ENCODE measurements at regions not wholly inside any gene's neighbourhood (a gene's known extent, or its start where the extent isn't known, plus 50 kb on each side); places are given as distances from the start of the nearest gene placed in this dataset.

DNA sequence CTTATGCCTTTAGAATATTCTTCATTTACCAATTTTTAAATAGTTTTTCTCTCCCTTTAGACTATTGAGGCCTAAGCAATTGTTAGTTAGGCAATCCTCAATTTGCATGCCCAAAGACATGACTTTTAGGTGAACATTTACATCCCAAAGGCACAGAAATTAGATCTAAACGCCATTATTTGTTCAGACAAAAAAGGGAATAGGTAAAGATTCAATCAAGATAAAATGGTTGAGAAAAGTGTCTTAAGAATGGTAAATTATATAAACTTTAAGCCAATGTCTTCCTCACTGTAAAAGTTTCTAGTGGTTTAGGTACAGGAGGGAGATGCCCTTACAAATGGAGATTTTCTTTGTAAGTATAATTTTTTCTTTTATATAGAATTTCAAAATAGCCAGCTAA, 50.2 kb upstream of the MME start:
- intact Hi-C loops (cut with DNase I) = no loop called here

GRCh38 chr3:155026999-155027591, 53.0 kb upstream of the MME start:
- DNase-seq = no peak
- intact Hi-C loops (cut with DNase I) = no loop called here

More for the DNA sequence above, 50.2 kb upstream of the MME start:
- DNase-seq = no peak

GRCh38 chr3:155024006-155024638, 56.0 kb upstream of the MME start:
- DNase-seq = no peak
- intact Hi-C loops (cut with DNase I) = no loop called here

- intact Hi-C loops (cut with DNase I) = no loop called here
These were observed 57.2 kb upstream of the MME start for GRCh38 chr3:155022896-155023295.

DNA sequence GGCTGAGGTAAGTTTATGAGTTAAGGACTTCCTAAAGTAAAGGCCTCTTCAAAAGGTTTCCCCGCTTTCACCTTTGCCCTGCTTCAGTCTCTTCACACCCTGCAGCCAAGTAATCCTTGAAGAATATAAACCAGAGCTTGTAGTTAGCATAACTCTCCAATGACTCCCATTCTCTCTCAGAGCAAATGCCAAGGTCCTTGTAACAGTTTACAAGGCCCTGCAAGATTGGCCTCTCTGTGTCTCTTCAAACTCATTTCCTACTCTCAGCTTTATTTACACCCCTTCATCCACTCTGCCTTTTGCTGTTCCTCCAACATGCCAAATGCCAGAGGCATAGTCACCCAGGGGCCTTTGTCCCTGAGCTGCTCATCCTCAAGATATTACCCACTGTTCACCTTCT, 60.5 kb upstream of the MME start:
- DNase-seq = no peak
- intact Hi-C loops (cut with DNase I) = no loop called here

More at GRCh38 chr3:155022896-155023295, 57.2 kb upstream of the MME start:
- DNase-seq = no peak

DNA sequence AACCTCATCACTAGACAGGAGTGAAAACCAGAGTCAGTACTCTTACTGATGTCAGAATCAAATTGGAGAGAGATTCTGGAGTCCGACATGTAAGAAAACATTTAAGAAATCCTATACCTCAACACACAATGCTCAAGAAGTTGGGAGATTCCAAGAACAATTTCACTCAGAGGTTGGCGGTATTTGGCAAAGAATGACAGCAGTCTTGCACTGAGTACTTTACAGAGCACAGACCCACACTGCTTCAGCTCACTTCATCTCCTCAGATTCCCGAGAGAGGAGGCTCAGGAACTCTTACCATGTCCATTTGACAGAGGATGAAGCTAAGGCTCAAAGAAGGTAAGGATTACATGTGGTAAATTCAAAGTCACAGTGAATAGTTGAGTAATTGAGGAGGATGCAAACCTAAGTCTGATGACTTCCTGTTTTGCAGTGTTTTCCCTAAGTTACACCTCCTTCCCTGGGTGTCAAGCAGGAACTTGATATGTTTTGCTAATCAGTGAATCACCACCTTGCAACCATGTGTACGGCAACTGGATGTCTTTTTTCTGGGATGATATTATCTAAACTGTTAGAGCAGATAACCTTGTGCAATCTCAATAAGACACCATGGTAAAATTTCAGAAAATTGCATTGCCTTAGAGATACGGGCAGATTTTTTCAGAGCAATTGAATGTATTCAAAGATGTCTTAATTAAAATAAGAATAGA, 61.3 kb upstream of the MME start:
- intact Hi-C loops (cut with DNase I) = no loop called here
- no peak for DNase-seq

- intact Hi-C loops (cut with DNase I) = no loop called here
- DNase-seq = no peak
These were observed 64.2 kb upstream of the MME start for GRCh38 chr3:155015776-155016436.

GRCh38 chr3:155014953-155015352, 65.2 kb upstream of the MME start:
- intact Hi-C loops (cut with DNase I) = no loop called here
- DNase-seq = no peak

- no peak for DNase-seq
- intact Hi-C loops (cut with DNase I) = no loop called here
These were observed 66.7 kb upstream of the MME start for GRCh38 chr3:155013427-155013826.

DNA sequence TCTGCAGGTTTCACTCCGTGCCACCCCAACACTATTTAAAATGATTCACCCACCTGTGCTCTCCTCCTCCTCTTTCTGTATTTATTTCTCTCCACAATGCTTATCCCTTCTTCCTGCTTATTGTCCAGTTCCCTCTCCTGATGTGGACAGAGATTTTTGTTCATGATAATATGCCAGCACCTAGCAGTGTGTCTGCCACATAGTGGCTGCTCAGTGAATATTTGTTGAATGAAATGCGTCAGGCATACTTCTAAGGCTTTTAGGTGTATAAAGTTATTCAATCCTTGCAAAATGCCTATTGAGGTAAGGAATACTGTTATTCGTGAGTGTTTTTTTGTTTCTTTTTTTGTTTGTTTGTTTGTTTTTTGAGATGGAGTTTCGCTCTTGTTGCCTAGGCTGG, 67.5 kb upstream of the MME start:
- intact Hi-C loops (cut with DNase I) = no loop called here
- no peak for DNase-seq

DNA sequence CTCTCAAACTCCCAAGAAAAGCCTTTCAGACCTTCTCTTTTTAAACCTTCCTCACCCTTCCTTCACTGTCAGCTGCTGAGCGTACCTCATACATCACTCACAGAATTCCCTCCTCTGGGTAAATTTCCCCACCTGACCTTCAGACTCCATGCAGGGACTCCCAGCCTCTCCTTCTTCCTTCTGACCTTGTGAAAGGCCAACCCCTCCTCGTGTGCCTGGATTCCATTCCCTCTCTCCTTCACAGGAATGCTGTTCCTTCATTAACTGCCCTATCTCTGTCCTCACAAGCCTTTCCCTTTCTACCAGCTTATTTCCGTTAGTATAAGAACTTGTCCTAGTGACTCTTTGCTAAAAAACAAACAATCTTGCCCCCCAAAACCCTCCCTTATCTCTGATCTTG, 69.7 kb upstream of the MME start:
- no peak for DNase-seq
- intact Hi-C loops (cut with DNase I) = no loop called here

DNA sequence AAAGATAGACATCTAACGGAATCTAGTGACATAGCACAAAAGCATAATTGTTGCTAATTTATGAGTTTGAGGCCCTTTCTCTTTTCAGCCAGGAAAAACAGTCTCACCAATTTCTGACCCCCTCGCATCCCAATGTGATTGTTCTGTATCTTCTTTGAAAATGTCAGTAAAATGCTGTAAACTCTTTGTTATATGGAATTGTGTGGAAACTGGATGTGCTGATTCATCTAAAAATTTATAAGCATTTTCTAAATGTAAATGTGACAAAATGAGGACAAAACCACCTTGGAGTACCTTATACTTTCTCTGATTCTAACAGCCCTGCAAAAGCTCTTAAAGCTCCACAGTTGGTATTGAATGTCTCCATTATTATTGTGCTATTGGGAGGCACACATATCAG, 70.9 kb upstream of the MME start:
- intact Hi-C loops (cut with DNase I) = no loop called here
- DNase-seq = no peak

DNA sequence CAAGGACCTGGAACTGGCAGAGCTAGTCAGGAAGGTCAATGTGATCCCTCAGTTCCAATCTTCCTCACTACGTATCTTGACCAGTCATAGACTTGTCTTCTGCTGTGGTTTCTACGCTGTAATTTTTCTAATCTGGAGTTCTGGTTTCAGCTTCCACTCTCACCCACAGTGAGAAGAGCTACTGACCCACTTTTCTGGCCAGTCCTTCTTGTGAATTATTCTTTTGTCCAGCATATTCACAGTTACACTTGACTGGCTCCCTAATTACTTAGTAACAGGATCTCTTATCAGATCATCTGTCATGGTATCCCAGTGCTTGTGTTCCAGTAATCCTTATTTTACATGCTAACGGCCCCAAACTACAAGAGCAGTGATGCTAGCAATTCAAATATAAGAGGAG, 72.4 kb upstream of the MME start:
- intact Hi-C loops (cut with DNase I) = no loop called here
- no peak for DNase-seq

GRCh38 chr3:155001289-155002010, 78.7 kb upstream of the MME start:
- no peak for DNase-seq
- intact Hi-C loops (cut with DNase I) = no loop called here

DNA sequence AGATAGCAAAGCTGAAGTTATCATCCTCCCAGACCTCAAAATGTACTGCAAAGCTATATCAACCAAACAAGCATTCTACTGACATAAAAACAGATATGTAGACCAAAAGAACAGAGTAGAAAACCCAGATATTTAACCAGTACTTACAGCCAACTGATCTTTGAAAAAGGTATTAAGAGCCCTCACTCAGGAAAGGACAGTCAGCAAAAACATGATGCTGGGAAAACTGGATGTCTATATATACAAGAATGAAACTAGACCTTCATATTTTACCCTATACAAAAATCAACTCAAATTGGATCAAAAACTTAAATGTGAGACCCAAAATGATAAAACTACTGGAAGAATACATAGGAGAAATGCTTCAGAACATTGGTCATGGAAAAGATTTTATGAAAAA, 87.5 kb upstream of the MME start:
- intact Hi-C loops (cut with DNase I) = no loop called here

GRCh38 chr3:154990543-154990942, 89.6 kb upstream of the MME start:
- DNase-seq = no peak
- intact Hi-C loops (cut with DNase I) = no loop called here

More for the DNA sequence above, 87.5 kb upstream of the MME start:
- no peak for DNase-seq

GRCh38 chr3:154987846-154988245, 92.3 kb upstream of the MME start:
- intact Hi-C loops (cut with DNase I) = no loop called here

GRCh38 chr3:154981664-154982063, 98.5 kb upstream of the MME start:
- no peak for DNase-seq
- intact Hi-C loops (cut with DNase I) = no loop called here

More at GRCh38 chr3:154987846-154988245, 92.3 kb upstream of the MME start:
- DNase-seq = no peak

GRCh38 chr3:154981201-154981600, 98.9 kb upstream of the MME start:
- intact Hi-C loops (cut with DNase I) = no loop called here
- no peak for DNase-seq

DNA sequence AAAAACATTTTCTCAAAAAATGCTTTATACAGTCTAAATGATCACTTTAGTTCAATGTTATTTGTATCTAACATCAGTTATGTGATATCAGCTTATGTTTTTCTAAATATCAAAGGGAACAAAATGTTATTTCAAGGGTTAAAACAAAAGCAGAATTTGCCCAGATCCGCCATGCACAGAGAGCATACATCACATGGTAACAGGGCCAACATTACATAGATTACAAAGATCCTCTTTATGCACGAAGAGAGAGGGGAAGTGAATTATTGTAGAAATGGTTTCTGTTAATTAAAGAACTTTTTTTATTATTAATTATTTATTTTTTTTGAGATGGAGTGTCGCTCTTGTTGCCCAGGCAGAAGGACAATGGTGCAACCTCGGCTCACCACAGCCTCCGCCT, 100.8 kb upstream of the MME start:
- intact Hi-C loops (cut with DNase I) = no loop called here
- DNase-seq = no peak

DNA sequence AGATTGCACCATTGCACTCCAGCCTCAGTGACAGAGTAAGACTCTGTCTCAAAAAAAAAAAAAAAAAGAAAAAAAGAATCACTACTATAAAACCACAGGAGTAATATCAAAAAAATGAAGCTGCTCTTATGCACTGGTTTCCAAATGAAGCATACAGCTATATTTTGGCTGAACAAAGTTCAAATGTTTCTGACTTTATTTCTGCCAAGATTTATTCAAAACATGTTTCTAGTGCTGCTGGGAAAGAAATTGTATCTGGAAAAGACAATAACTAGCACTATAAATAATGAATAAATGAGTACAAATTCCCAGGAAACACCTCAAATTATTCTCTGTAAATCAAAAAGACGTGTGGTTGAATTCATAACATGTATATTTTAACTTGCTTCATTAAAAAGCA, 102.5 kb upstream of the MME start:
- DNase-seq = no peak
- intact Hi-C loops (cut with DNase I) = no loop called here

All from posterior cingulate gyrus (tissue), 11 donors.